Spinal cord (tissue), 9 donors: ENCODE measurements at regions not wholly inside any gene's neighbourhood (a gene's known extent, or its start where the extent isn't known, plus 50 kb on each side); places are given as distances from the start of the nearest gene placed in this dataset.

Experiments used
- DNase-seq, 6 donors: peaks; one replicate each; pipeline versions ENCODE4 v3.0.0 to v3.0.0-alpha.2; 2013 to 2015; ENCODE audit warnings: low spot score in 6 of 6, low read depth in 4 of 6
- H3K27ac ChIP-seq: one replicate; pipeline ENCODE4 v1.5.1; 2013; ENCODE audit warnings: low read depth, low read length, control low read depth
- H3K27me3 ChIP-seq: one replicate; pipeline ENCODE4 v1.6.1; 2013; ENCODE audit warnings: low read length; ENCODE audit not compliant: control insufficient read depth, insufficient read depth
- H3K36me3 ChIP-seq: one replicate; pipeline ENCODE4 v1.6.1; 2013; ENCODE audit warnings: low read length; ENCODE audit not compliant: control insufficient read depth, insufficient read depth
- H3K4me1 ChIP-seq: one replicate; pipeline ENCODE4 v1.6.1; 2013; ENCODE audit warnings: low read length; ENCODE audit not compliant: control insufficient read depth, insufficient read depth
- H3K4me3 ChIP-seq: one replicate; pipeline ENCODE4 v1.5.1; 2013; ENCODE audit warnings: low read depth, low read length, control low read depth
- H3K9me3 ChIP-seq: one replicate; pipeline ENCODE4 v1.6.1; 2013; ENCODE audit warnings: low read length; ENCODE audit not compliant: control insufficient read depth, insufficient read depth
- WGBS: methylation state at CpG from one replicate; pipeline ENCODE4 v1.1.5; 2013; ENCODE audit warnings: missing lambda C conversion rate; ENCODE audit not compliant: insufficient coverage; 5-methylcytosine and 5-hydroxymethylcytosine counted together
- donor health status: healthy.

- WGBS, result 100% methylated on average over 1 of the region's 2 CpGs
These were observed 268.3 kb upstream of the MAF start for GRCh38 chr16:79868841-79869240.

GRCh38 chr16:79867425-79867997 lies 267.0 kb upstream of the MAF start:
- no peak overlapping the region for H3K27ac ChIP-seq
- H3K4me1 ChIP-seq, result no peaks in the 10 kb centered on the region
- 100% methylated on average over 1 of the region's 4 CpGs for WGBS
- no peak for DNase-seq
- no peaks in the 10 kb centered on the region for H3K27me3 ChIP-seq
- no peaks in the 10 kb centered on the region for H3K9me3 ChIP-seq
- no peak overlapping the region for H3K4me3 ChIP-seq
- no peaks in the 10 kb centered on the region for H3K36me3 ChIP-seq

More at GRCh38 chr16:79868841-79869240, 268.3 kb upstream of the MAF start:
- H3K4me3 ChIP-seq, result no peak overlapping the region
- no peaks in the 10 kb centered on the region for H3K27me3 ChIP-seq
- H3K4me1 ChIP-seq, result no peaks in the 10 kb centered on the region
- DNase-seq, result no peak
- no peaks in the 10 kb centered on the region for H3K9me3 ChIP-seq
- no peaks in the 10 kb centered on the region for H3K36me3 ChIP-seq
- H3K27ac ChIP-seq, result no peak overlapping the region

- DNase-seq, result no peak
- Histone ChIP-seq H3K9me3 (no peaks in the 10 kb centered on the region), H3K4me3 (no peak overlapping the region), H3K36me3 (no peaks in the 10 kb centered on the region), H3K27ac (no peak overlapping the region), H3K27me3 (no peaks in the 10 kb centered on the region), H3K4me1 (no peaks in the 10 kb centered on the region)
- 73% methylated on average over 4 of the region's 6 CpGs for WGBS
These were observed 265.4 kb upstream of the MAF start for GRCh38 chr16:79865918-79866317.

GRCh38 chr16:79864781-79865391 lies 264.3 kb upstream of the MAF start:
- WGBS, result 94% methylated on average over 5 of the region's 7 CpGs
- Histone ChIP-seq H3K4me3 (no peak overlapping the region), H3K4me1 (no peaks in the 10 kb centered on the region), H3K27me3 (peaks cover 1% of the 10 kb centered on the region), H3K36me3 (no peaks in the 10 kb centered on the region), H3K9me3 (no peaks in the 10 kb centered on the region), H3K27ac (no peak overlapping the region)
- DNase-seq, result no peak

- Histone ChIP-seq H3K9me3 (no peaks in the 10 kb centered on the region), H3K4me3 (no peak overlapping the region), H3K27me3 (peaks cover 2% of the 10 kb centered on the region), H3K36me3 (no peaks in the 10 kb centered on the region), H3K27ac (no peak overlapping the region), H3K4me1 (no peaks in the 10 kb centered on the region)
- DNase-seq, result no peak
- WGBS, result 89% methylated on average over 2 of the region's 8 CpGs
These were observed 263.7 kb upstream of the MAF start for GRCh38 chr16:79864032-79864780.

- no peak for DNase-seq
- 77% methylated on average over 2 of the region's 7 CpGs for WGBS
- no peak overlapping the region for H3K27ac ChIP-seq
- no peaks in the 10 kb centered on the region for H3K4me1 ChIP-seq
- no peak overlapping the region for H3K4me3 ChIP-seq
- peaks cover 2% of the 10 kb centered on the region for H3K27me3 ChIP-seq
- H3K9me3 ChIP-seq, result no peaks in the 10 kb centered on the region
- no peaks in the 10 kb centered on the region for H3K36me3 ChIP-seq
These were observed 262.8 kb upstream of the MAF start for GRCh38 chr16:79863128-79864031.

GRCh38 chr16:79862601-79863000 lies 262.1 kb upstream of the MAF start:
- H3K27me3 ChIP-seq, result peaks cover 2% of the 10 kb centered on the region
- no peaks in the 10 kb centered on the region for H3K4me1 ChIP-seq
- H3K27ac ChIP-seq, result no peak overlapping the region
- no peak for DNase-seq
- no peaks in the 10 kb centered on the region for H3K9me3 ChIP-seq
- no peak overlapping the region for H3K4me3 ChIP-seq
- WGBS, result 100% methylated on average over 1 of the region's 7 CpGs
- H3K36me3 ChIP-seq, result no peaks in the 10 kb centered on the region

GRCh38 chr16:79856581-79856980 lies 256.0 kb upstream of the MAF start:
- no peak for DNase-seq
- Histone ChIP-seq H3K4me3 (no peak overlapping the region), H3K4me1 (no peaks in the 10 kb centered on the region), H3K27me3 (peaks cover 2% of the 10 kb centered on the region), H3K36me3 (no peaks in the 10 kb centered on the region), H3K27ac (no peak overlapping the region), H3K9me3 (peaks cover 6% of the 10 kb centered on the region)
- 98% methylated on average over 8 of the region's 12 CpGs for WGBS

GRCh38 chr16:79850348-79850747 lies 249.8 kb upstream of the MAF start:
- Histone ChIP-seq H3K4me1 (no peaks in the 10 kb centered on the region), H3K36me3 (no peaks in the 10 kb centered on the region), H3K9me3 (no peaks in the 10 kb centered on the region), H3K27me3 (no peaks in the 10 kb centered on the region), H3K27ac (no peak overlapping the region), H3K4me3 (no peak overlapping the region)
- peak in 1 of 6 donors; percentile 38 for DNase-seq
- 50% methylated on average over 2 of the region's 3 CpGs for WGBS
